HG03558 (cell line): ENCODE measurements at regions not wholly inside any gene's neighbourhood (a gene's known extent, or its start where the extent isn't known, plus 50 kb on each side); places are given as distances from the start of the nearest gene placed in this dataset.

Source experiments
- ATAC-seq: cut with Tn5 transposase; IDR thresholded peaks from one replicate; pipeline ENCODE4 v1.9.1; 2021; ENCODE audit warnings: moderate number of reproducible peaks; ENCODE audit not compliant: unreplicated experiment; ENCODE audit errors: extremely low read depth

GRCh38 chr6:148218542-148219258 lies 123.9 kb upstream of the SASH1 start:
- no peak for ATAC-seq

GRCh38 chr6:148221196-148221979 lies 121.2 kb upstream of the SASH1 start:
- ATAC-seq, result no peak

DNA sequence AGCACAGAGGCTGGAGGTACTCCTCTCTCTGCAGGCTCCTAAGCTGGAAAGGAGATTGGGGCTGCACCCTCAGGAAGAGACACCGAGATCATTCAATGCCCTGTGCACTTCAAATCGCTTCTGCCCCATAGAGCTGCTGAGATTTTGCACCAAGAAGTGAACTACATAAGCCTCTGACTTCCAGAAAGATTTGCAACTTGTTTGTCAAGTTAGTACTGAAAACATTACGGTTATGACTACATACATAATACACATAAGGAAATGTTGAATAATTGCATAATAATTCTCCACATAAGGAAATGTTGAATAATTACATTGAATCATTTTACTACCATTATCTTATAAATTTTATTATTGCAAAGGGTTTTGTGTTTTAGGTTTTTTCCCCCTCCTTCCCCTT lies 120.3 kb upstream of the SASH1 start:
- no peak for ATAC-seq

- ATAC-seq, result no peak
Measured at GRCh38 chr6:148222846-148223245, 119.8 kb upstream of the SASH1 start.

DNA sequence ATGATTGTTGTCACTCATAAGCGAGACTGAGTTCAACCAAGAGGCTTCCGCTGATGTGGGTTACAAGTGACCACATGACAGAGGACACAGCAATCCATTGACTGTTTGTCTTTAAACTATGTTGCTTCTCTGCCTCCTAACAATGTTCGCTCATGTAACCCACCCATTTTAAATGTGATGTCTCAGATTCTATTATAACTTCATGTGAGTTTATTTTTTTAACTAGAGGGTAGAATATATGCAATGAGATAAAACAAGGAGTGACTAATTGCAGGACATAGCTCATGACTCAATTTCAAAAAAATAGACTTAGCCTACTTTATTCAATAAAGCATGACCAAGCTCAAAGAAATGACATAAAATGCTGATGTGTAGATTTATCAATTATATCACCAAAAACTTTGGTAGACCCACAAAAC lies 119.2 kb upstream of the SASH1 start:
- ATAC-seq, result no peak

GRCh38 chr6:148225871-148226270 lies 116.8 kb upstream of the SASH1 start:
- ATAC-seq, result no peak

DNA sequence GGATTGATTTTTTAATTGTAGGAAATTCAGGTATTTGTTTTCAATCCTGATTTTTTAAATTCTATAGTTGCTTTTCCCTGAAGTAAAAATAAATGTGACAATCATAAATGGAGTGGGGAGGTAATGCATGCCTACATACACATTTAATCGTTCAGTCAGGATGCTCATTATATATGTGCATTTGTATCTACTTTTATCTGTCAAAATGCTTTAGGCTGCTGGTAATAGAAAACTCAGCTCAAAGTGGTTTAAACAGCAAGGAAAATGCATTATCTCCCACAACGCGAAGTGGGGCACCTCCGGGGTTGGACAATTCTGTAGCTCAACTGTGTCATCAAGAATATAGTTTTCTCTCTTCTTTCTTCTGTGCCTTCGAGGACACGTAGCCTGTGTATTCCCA lies 116.4 kb upstream of the SASH1 start:
- ATAC-seq, result no peak

DNA sequence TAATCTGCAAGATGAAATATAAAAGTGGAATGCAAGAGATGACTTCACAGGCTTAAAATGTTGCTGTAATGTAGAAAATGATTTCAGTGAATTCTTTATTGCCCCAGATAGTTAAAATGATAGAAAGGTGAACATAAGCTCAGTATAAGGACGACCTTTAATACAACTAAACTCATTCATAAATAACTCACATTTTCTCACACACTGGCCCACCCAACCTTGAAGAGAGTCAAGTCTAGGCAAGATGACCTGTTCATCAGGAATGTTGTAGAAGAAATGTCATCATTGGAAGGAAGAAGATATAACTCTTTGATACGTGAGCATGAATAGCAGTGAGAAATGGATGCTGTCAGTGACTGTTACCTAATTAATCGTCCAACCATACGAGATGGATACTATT lies 111.1 kb upstream of the SASH1 start:
- no peak for ATAC-seq

- no peak for ATAC-seq
Measured at GRCh38 chr6:148235446-148235845, 107.2 kb upstream of the SASH1 start.

- no peak for ATAC-seq
Measured at GRCh38 chr6:148238713-148239112, 103.9 kb upstream of the SASH1 start.

- ATAC-seq, result no peak
Measured at GRCh38 chr6:148239215-148239614, 103.4 kb upstream of the SASH1 start.

- ATAC-seq, result no peak
Measured at GRCh38 chr6:148239801-148240460, 102.7 kb upstream of the SASH1 start.

DNA sequence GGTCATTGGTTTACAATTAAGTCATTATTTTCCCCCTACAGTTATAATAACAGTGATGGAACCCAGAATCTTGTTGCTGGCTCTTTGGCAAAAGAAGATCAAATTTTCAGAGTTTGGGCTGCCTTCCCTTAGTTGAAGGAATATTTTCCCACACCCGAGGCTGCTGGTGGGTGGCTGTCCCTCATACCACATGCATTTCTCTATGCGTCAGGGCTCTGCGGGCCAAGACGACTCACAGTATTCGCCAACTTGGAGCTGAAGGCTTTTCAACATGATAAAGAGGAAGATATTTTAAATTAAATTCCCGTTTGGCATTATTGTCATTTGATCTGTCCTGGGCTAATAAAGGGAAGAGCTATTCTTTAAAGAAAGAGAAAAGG lies 102.2 kb upstream of the SASH1 start:
- no peak for ATAC-seq

DNA sequence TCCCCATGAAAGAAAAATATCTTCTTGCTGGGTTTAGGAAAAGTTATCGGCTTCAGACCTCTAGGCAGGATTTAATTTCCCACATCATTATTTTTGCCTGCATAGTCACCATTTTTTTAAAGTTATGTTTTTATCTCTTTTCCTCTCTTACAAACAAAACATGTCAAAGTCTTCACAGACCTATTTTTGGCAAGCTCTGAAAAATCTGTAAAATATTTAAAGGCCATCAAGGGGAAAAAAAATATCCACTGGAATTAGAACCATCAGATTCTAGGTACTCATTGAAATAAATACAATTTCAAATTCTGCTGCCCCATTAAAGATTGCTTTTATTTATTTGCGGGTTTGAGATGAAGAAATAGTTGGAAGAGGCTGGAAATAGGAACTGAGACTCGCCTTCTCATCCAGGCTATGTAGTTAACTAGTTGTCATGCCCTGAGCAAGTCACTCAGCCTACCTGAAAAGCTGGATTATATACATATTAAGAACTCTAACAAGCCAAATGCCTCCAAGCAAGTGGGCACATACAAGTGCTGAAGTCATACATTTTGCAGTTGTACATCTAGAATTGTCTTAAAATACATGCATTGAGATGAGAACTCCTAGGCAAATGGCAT lies 101.7 kb upstream of the SASH1 start:
- no peak for ATAC-seq

DNA sequence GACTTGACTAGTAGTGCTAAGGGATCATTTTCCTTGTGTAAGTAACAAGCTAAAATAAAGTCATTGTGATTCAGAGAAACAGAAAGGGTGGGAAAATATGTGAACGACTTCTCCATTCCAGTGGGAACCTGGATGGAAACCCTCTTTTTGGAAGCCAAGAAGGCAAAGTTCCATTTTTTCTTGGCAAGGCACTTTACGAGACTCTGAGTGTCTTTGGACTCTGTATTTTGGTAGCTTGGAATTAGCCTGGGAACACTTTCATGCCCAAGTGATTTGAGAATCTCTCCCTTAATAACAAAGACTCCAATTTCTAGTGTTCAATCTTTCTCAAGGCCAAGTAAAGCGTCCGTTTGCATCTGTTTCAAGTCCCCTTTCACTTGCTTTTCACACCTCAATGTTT lies 100.5 kb upstream of the SASH1 start:
- no peak for ATAC-seq

DNA sequence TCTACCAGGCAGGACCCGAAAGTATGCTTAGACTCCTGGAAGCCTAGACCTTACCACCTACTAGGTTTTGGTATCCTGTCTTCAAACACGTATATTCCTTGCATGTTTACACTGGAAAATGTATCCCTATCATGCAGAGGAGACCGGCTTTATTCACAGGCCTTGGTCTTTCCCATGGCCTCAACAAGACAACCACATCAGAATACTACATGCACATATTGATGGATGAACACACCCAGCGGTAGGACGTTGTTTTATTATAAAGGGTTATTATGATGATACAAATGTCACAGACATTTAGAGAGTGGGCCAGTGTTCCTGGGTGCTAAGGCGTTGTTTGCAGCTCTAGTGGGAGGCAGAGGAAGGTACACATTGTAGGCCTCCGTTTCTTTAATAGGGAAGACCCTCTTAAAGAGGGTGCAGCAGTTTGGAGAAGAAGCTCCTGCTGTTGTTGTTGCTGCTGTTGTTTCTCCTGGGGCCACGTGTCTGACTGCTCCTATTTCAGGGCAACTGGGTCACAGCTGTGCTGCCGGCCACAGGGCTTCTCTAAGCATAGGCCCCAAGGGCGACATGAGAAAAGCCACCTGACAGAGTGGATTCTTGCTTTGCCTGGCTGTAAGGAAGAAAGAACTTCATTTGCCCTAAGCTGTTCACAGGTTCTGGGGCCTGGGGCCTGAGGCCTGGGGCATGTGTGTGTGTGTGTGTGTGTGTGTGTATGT lies 98.3 kb upstream of the SASH1 start:
- no peak for ATAC-seq

- no peak for ATAC-seq
Measured at GRCh38 chr6:148247386-148248063, 95.1 kb upstream of the SASH1 start.

DNA sequence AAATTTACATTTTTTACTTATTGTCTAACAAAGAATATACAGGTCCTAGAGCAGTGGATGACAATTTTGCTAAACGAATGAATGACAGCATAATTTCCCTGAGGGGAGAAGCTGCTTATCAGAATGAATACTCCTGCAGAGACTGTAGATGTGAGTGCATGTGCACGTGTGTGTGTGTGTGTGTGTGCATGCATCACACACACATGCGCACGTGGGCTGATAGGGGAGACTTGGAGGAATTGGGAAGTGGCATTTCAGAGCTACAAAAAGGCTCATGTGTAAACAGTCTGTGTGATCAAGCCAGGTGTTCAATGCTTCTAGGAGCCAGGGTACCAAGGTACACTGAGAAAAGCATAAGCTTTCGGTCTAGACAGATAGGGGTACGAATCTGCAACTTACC lies 93.5 kb upstream of the SASH1 start:
- ATAC-seq, result no peak

- ATAC-seq, result no peak
Measured at GRCh38 chr6:148249679-148250375, 92.8 kb upstream of the SASH1 start.
